Stimulated activated CD4-positive, alpha-beta T cell treated with anti-CD3 and anti-CD28 coated beads, Interleukin-12 subunit alpha, Interleukin-12 subunit beta, amount 100 ng/mL, for 24 hours (primary cell): ENCODE measurements at regions not wholly inside any gene's neighbourhood (a gene's known extent, or its start where the extent isn't known, plus 50 kb on each side); places are given as distances from the start of the nearest gene placed in this dataset.
"Not testable (repeated sequence)": the region's sequence is repeated elsewhere in the genome, so short reads cannot be mapped to it uniquely, and the experiment has no call there.

Experiments
- DNase-seq, 2 experiments: peaks; one replicate each; pipeline ENCODE4 v3.0.0-alpha.2; 2020; ENCODE audit warnings: low read depth in 2 of 2

DNA sequence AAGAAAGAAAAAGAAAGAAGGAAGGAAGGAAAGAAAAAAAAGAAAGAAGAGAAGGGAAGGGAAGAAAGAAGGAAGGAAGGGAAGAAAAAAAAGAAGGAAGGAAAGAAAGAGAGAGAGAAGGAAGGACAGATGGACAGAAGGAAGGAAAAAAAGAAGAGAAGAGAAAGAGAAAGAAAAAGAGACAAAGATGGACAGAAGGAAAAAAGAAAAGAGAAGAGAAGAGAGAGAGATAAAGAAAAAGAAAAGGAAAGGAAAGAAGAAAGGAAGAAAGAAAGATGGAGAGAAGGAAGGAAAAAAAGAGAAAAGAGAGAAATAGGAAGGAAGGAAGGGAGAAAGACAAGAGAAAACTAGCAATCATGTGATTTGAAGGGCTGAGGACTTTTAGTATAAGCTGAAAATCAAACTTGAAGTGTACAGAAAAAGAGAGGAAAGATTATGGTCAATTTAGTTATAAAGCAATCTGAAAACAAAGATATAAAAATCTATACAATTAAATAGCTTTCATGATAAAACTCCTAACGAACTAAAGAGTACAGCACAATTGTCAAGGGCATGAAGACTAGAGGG, 115.3 kb downstream of the LTN1 start:
- DNase-seq = no peak

DNA sequence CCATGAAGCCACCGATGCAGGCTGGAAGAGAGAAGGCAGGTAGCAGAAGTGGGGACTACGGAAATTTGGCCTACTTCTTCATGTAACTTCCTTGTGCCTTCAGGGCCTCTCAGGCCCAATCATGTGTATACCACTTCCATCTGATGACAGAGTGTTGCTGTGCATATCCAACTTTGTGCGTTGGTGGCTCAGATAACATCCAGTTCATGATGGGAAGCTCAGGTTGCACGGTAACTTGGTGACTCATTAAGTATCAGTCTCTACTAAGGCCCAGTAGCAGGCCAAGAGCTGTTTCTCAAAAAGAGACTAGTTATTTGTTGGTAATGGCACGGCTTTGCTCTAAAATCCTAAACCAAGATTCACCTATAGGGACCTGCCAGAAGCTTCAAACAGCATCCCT, 117.6 kb downstream of the LTN1 start:
- no peak for DNase-seq

GRCh38 chr21:28872218-28872617, 120.5 kb downstream of the LTN1 start:
- DNase-seq = no peak

- DNase-seq = no peak
Observed at GRCh38 chr21:28871388-28872010, 121.2 kb downstream of the LTN1 start.

GRCh38 chr21:28867401-28867800, 125.3 kb downstream of the LTN1 start:
- DNase-seq = no peak

DNA sequence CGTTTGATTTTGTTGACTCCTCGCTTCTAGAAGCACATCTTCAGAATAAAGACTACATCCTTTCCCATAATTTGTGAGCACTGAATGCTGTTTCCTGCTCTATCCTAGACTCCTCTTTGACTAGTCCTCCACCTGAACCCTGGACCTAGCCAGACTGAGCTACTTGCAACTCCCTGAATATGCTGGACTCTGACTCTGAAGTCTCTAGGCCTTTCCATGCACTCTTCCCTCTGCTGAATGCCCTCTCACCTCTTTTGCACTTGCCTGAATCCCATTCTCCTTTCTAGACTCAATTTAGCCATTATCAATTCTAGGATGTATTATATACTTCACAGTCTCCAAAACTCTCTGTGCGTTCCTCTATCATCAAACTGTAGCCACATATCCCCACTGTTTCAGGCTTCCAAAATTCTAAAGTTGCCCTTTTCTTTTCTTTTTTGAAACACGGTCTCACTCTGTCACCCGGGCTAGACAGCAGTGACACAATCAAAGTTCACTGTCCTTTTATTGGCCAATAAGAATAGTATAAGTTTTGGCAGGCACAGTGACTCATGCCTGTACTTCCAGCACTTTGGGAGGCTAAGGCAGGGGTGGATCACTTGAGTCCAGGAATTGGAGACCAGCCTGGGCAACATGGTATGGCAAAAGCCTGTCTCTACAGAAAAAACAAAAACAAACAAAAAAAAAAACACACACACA, 127.0 kb downstream of the LTN1 start:
- DNase-seq = no peak

DNA sequence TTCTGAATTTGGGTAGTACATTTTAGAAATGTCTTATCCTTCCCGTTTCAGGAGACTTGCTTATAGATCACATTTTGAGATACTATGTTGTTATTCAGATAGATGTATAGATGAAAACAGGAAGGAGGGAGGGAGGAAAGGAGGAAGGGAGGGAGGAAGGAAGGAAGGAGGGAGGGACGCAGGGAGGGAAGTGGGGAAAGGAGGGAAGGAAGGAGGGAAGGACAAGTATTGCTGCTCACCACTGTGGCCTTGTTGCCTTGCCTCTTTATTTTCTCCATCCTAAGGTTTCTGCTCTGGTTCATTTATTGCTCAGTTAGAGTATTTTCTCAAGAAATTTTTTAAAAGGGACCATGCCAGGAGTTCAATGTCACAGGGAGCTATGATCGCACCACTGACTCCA, 134.3 kb downstream of the LTN1 start:
- DNase-seq = no peak

DNA sequence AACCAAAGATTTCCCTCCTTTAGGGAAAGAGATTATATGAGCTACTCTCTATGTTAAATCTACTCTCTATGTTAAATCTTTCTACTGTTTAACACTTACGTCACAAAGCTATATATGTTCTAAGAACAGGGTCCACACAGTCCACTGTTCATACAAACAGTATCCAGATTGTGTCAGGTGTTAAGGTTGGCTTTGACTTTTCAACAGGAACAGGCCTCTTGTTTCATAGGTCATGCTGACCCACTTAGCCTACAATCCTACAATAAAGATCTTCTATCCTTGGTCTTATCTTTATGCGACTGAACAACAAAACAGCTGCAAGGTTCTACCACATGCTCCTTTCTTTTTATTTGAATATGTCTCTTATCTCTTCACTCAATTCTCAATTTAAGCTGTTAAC, 134.9 kb downstream of the LTN1 start:
- no peak for DNase-seq

GRCh38 chr21:28856588-28857250, 136.0 kb downstream of the LTN1 start:
- DNase-seq = no peak

DNA sequence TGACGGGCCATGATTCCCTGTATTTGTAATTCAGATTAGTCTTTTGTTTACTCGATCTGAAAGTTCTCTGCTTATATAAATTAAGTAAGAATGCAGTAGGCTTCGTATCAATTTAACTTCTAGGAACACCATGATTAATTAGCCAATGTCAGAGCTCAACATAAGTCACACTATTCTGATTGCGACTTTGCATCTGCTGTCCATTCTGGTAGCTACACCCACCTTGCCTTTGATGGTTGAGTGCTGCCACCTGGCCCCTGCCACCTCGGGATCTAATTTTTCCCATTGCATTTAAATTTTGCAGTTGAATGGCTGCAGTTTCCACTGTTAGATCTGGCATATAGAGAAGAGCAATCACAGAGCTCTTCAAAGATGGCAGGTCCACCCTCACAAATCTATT, 140.0 kb downstream of the LTN1 start:
- DNase-seq = no peak

DNA sequence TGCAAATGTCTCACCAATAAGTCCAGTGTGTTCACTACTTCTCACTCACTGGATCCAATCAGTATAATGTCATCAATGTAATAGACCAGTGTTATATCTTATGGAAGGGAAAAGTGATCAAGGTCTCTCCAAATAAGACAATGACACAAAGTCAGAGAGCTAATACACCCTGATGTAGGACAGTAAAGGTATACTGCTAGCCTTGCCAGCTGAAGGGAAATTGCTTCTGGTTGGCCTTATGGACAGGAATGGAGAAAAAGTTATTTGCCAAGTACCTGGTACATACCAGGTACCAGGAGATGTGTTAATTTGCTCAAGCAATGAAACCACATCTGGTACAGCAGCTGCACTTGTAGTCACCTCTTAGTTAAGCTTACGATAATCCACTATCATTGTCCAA, 141.0 kb downstream of the LTN1 start:
- DNase-seq = no peak

DNA sequence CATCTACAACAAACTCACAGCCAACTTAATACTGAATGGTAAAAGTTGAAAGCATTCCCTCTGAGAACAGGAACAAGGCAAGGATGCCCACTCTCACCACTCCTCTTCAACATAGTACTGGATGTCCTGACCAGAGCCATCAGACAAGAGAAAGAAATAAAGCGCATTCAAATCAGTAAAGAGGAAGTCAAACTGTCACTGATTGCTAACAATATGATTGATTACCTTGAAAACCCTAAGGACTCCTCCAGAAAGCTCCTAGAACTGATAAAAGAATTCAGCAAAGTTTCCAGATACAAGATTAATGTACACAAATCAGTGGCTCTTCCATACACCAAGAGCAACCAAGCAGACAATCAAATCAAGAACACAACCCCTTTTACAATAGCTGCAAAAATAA, 153.4 kb downstream of the LTN1 start:
- not testable (repeated sequence) for DNase-seq

GRCh38 chr21:28837426-28837825, 155.3 kb downstream of the LTN1 start:
- DNase-seq = not testable (repeated sequence)

- DNase-seq = not testable (repeated sequence)
Observed at GRCh38 chr21:28836588-28836987, 156.1 kb downstream of the LTN1 start.

DNA sequence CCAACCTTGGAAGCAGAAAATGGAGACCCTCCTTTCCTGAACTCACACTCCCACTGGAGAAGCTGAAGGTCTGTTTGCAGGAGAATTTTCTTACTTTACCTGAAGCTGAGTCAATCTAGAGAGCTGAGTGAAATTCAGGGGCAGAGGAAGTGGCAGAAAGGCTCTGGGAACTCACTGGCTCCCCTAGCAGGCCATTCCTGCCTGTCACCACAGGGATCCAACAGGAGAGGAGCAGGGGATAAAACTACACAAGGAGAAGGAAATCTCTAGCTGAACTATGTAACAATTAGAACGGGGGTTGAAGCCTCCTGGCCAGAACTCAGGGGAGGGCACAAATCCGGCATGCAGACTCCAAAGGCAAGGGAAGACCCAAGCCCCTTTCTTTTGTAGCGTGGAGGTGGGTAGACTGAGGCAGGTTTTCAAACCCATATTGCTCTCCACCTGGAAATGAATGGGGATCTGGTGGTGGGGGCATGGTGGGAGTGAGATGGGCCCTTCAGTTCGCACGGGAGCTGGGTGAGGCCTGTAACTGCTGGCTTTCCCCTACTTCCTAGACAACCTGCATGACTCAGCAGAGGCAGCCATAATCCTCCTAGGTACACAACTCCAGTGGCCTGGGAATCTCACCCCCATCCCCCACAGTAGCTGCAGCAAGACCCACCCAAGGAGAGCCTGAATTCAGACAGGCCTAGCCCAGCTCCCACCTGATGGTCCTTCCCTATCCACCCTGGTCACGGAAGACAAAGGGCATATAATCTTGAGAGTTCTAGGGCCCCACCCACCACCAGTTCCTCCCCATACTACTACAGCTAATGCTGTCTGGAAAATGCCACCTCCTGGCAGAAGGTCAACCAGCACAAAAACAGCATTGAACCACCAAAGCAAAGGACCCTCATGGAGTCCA, 158.1 kb downstream of the LTN1 start:
- no peak for DNase-seq

DNA sequence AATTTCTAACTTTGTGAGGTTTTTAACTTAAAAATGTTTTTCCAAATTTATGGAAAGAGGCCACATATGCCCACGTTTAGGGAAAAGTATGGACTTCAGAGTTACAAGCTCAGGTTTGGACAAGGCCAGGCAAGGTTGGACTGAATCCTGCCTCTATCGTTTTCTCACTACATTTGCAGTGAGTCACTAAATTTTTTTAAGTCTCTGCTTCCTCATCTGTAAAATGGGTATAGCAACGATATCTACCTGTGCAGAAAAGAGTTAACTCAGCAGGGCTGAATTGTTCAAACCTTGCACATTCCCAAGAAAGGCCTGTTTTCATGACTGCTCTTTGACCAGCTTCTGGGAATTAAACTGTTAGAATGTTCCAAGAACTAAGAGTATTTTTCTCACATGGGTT, 159.1 kb downstream of the LTN1 start:
- no peak for DNase-seq

GRCh38 chr21:28833182-28833581, 159.5 kb downstream of the LTN1 start:
- DNase-seq = no peak

DNA sequence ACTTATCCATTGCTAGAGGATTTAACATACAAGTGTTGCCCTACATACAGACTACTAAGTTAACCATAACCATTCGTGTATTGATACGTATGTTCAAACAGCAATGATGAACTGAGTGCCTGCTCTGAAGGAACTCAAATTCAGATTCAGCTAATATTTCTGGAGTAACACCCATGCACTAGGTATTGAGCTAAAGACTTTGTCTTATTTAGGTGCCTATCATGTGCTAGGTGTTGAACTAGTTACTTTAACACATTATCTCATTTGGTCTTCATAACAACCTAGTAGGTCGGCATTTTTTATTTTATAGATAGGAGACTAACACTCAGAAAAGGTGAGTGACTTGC, 160.0 kb downstream of the LTN1 start:
- DNase-seq = no peak

DNA sequence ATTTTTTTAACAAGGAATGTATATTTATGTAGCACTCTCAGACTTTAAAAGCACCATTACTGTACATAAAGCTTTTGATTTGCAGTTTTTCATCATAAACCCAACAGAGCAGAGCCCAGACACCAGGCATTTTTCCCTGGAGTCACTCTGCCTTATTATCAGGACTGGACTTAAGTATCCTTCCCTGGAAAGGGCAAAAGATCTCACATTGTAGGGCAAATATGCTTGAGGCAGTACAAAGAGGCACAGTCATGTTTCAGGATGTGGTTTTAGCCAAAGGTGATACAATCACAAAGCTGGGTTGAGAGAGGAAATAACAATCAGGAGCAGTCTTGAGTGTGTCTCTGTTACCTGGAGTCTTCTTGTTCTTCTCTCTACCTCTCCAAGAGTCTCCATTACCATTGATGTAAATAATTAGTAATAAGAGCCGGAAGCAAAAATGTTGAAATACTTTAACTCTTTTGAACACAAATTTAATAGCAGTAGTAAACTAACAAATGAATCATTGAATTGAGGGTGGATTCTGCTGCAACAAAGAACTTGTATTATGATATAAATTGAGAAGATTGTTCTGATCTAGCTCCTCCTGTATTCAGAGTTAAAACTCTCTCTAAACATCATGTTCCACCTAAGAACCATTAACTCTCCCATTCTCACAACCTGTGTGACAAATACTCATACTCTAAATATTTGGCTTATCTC, 160.5 kb downstream of the LTN1 start:
- DNase-seq = no peak

DNA sequence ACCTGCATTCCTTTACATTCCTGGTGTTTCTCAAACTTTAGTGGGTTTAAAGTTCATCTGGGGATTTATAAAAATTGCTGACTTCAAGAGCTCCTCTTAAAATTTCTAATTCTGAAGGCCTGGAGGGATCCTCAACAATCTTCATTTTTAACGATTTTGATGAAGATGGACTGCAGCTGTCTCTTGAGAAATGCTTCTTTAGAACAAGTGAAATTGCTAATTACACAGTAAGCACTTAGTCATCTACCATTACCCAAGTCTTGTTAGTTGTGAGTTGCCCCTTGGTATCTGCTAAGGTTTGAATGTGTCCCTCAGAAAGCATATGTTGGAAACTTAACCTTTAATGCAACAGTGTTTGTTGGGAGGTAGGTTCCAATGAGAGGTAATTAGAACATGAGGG, 163.7 kb downstream of the LTN1 start:
- DNase-seq = no peak

DNA sequence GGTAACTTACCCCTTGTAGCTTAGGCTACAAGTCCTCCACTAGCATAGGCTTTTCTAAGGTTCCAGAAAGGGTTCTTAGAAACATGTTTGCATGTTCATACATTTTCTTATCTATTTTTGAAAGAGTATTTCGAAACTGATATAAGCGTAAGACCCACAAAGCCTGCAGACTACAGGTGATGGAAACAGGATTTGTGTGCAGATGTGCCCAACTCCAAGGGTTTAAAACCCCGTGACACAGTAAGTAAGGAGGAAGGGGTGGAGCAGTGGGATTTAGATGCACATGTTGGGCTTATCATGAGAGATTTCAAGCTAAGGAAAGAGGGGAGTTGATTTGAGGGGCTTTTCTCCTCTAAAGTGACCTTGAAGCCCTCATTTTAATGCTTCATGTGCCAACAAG, 164.7 kb downstream of the LTN1 start:
- DNase-seq = no peak
